Hepatocyte (in vitro differentiated cells): ENCODE measurements at regions not wholly inside any gene's neighbourhood (a gene's known extent, or its start where the extent isn't known, plus 50 kb on each side); places are given as distances from the start of the nearest gene placed in this dataset.

Experiments used
- CTCF ChIP-seq: fragments of 200-600 bp; sonication (generic); IDR thresholded peaks from 2 replicates; pipeline ENCODE4 v1.5.1; 2016; ENCODE audit warnings: antibody characterized with exemption, mild to moderate bottlenecking; ENCODE audit not compliant: poor library complexity
- EZH2 ChIP-seq: fragments of 200-600 bp; sonication (generic); IDR thresholded peaks from 2 replicates; pipeline ENCODE4 v1.6.1; 2016; ENCODE audit warnings: antibody characterized with exemption, mild to moderate bottlenecking, borderline replicate concordance

- TF ChIP-seq CTCF (no peak), EZH2 (no peak)
Observed at GRCh38 chr3:22297436-22297835, 546.4 kb upstream of the ZNF385D start.
